GM21737 (cell line): ENCODE measurements at regions not wholly inside any gene's neighbourhood (a gene's known extent, or its start where the extent isn't known, plus 50 kb on each side); places are given as distances from the start of the nearest gene placed in this dataset.

ENCODE experiments used
- ATAC-seq: cut with Tn5 transposase; IDR thresholded peaks from one replicate; pipeline ENCODE4 v1.9.1; 2021; ENCODE audit warnings: mild to moderate bottlenecking, moderate library complexity; ENCODE audit not compliant: unreplicated experiment

DNA sequence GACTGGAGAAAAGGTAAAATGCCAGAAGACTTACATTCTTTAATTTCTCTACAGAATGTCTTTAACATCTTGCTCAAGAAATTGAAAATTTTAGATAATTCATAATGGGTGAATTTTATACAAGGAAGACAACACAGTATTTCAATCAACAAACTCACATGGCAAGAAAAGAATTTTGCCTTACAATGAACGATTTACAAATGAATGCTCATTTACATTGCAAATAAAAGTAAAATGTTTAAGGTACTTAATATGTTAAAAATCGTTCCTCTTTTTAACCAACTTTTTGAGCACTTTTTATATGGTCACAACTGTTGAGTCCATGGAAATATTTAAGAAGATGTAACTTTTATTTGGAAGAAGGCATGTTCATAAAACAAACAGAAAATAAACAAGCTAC is 174.8 kb upstream of the UBE2E2 start:
- ATAC-seq = no peak

DNA sequence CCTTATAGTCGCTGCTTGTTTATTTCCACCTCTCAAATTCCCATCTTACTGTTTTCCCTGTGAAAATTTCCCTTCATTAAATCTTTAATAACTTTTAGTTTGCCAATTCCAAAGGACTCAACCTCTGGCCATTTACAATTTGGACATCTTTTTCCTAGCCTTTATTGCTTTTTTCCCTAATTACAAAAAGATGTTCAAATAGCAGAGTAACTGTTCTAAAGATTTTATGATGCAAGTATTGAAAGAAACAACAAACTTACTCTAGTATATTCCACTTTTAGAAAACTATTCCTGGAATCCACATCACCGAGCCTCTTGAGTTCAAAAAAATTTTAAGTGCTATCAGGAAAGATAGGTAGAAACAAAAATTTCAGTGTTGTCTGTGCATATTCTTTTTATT is 174.1 kb upstream of the UBE2E2 start:
- no peak for ATAC-seq

DNA sequence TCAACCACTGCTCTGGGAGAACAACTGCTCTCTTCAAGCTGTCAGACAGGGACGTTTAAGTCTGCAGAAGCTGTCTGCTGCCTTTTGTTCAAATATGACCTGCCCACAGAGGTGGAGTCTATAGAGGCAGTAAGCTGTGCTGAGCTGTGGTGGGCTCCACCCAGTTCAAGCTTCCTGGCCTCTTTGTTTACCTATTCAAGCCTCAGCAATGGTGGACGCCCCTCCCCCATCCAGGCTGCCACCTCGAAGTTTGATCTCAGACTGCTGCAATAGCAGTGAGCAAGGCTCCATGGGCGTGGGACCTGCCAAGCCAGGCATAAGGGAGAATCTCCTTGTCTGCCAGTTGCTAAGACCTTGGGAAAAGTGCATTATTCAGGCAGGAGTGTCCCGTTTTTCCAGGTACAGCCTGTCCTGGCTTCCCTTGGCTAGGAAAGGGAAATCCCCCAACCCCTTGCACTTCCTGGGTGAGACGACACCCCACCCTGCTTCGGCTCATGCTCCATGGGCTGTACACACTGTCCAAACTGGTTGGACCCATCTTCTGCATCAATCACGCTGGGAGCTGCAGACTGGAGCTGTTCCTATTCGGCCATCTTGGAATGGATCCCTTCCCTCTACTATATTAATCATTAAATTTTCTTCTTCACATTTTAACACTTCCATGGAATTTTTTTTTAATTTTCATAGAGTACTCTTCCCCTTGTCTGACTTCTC is 167.0 kb upstream of the UBE2E2 start:
- no peak for ATAC-seq

DNA sequence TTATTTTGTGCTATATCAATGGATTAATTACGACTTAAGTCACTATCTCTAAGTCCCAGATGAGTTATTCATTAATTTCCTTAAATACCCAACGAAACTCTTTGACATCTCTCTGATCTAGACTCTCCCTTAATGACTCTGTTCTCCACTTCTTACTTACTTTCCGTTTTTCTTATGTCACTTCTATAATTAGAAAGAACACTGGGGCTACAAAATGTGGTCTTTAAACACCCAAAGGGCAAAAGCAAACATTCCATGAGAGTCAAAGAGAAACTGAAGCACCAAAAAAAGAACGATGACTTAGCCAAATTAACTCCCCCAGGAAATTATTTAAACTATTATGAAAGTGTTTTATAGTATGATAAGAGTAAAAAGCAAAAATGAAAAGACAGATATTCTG is 166.4 kb upstream of the UBE2E2 start:
- no peak for ATAC-seq

DNA sequence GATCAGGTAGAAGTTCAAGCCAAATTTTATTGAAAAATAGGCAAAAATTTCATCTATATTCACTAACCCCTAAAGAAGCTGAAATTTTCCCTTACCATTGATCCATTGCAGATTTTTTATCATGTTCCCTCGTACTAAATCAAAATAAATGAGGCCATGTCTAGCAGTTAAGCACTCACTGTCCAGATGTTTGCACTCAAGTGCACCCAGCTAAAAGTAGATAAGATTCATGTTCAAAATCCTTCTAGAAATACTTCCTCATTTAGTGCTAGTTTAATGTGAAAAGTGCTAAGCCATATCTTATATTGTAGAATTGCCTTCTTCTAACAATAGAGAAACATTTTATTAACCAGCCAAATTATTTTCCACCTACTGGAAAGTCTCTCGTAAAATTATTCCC is 164.7 kb upstream of the UBE2E2 start:
- ATAC-seq = no peak

DNA sequence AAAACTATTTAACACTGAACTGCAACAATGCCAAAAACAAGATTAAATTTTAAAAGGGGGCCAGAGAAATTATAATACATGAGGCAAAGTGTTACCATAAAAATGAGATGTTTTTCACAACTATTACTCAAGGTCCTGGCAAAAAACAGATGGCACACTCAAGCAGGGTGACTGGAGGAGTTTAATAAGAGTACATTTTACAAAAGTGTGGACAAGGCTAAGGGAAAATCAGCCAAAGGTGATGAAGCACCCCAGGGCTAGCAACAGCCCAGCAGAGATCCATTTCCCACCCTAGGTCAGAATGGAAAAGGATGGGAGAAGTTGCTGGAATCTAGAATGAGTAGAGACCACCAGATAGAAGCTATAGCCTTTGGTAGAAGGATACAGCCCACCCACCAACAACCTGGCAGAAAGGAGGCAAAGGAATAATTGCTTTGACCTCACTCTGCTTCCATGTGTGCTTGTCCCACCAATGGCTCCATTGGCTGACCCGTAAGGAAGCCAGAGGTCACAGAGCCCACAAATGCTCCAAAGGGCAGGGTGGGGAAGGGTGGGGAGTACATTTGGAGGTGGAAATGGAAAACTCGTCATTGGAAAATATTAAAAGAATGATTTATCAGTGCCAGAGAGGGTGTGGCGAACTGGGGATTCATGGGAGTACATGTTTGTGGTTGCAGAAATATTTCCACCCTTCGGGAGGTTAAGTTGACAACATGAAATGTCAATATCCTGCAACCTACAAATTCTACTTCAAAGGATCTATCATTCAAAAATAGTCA is 161.0 kb upstream of the UBE2E2 start:
- no peak for ATAC-seq

DNA sequence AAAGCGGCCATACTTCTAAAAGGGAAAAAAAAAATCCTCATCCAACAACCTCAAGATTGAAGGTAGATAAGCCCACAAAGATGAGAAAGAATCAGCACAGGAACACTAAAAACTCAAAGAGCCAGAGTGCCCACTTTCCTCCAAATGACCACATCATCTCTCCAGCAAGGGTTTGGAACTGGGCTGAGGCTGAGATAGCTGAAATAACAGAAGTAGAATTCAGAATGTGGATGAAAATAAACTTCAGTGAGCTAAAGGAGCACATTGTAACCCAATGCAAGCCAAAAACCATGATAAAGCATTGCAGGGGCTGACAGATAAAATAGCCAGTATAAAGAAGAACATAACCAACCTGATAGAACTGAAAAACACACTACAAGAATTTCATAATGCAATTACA is 158.7 kb upstream of the UBE2E2 start:
- ATAC-seq = no peak

DNA sequence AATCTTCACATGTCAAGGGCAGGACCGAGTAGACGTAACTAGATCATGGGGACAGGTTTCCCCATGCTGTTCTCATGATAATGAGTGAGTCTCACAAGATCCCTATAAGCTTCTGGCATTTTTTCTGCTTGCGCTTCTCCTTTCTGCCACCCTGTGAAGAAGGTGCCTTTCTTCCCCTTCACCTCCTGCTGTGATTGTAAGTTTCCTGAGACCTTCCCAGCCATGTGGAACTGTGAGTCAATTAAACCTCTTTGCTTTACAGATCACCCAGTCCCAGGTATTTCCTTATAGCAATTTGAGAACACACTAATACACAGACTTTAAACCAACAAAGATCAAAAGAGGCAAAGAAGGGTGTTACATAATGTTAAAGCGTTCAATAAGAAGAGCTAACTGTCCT is 156.6 kb upstream of the UBE2E2 start:
- ATAC-seq = no peak

DNA sequence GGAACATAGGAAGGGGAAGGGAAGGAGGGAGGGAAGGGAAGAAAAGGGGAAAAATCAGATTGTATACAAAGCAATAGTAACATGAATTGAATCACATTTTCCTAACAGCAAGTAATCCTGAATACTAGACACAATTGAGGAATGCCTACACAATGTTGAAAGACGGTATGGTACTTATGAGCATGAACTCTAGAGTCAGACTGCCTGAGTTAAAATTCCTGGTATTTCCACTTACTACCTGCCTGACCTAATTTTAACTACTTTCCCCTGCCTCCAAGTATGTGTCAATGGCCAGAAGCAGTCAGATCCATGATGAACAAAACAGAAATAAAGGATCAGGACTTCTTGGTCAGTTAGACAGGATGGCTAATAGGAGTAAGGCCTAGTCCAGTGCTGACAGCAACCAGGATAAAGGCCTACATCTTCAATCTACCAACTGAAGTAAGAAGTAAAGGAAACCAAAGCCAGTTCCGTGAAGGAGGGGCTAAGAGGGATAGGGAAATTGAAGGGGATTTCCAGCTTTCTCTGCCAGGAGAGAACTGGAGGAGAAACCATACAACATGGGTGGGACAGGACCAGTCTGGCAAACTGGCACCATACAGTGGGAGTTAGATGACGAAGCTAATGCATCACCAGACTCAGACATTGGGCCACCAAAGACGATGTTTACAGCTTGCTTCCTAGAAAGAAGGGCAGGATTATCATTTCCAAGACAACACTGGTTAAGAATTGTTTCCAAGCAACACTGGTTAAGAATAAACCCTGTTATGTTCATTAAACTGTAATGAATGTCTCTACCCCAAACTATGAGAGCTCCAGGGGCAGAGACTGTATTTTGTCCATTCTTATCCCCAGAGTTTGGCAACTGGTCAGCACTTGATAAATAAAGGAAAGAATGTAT is 151.6 kb upstream of the UBE2E2 start:
- no peak for ATAC-seq

DNA sequence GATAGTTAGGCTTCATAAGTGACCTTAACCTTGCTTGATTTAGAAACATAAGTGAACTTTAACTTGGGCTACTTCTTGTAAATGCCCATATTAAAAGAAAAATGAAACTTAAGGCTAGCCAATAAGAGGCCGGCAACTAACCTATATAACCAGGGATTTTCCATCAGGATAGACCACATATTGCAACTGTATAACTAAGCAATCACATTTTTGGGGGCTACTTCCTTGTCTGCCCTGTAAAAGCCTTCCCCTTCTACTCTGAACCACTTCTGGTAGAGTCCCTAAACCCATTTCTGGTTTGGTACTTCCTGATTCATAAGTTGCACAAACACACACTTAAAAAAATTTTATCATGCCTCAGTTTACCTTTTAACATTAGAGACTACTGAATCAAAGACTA is 150.9 kb upstream of the UBE2E2 start:
- ATAC-seq = no peak

DNA sequence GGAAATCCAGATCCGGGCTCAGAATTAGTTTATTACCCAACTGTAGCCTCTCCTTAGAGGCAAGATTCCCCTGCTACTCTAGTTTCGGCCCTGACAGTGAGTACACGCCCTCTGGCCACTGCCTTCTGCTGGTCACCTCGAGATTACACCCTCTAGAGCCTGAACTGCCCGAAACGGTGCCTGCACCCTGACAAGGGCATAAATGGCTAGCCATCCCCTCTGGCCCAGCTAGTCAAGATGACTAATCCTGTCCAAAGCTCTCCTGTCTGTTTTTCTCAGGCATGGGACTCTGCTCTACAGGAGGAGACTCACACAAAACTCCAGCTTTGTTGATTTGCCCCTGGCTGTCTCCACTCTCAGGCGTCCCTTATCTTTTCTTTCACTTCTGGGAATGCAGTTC is 150.5 kb upstream of the UBE2E2 start:
- no peak for ATAC-seq

DNA sequence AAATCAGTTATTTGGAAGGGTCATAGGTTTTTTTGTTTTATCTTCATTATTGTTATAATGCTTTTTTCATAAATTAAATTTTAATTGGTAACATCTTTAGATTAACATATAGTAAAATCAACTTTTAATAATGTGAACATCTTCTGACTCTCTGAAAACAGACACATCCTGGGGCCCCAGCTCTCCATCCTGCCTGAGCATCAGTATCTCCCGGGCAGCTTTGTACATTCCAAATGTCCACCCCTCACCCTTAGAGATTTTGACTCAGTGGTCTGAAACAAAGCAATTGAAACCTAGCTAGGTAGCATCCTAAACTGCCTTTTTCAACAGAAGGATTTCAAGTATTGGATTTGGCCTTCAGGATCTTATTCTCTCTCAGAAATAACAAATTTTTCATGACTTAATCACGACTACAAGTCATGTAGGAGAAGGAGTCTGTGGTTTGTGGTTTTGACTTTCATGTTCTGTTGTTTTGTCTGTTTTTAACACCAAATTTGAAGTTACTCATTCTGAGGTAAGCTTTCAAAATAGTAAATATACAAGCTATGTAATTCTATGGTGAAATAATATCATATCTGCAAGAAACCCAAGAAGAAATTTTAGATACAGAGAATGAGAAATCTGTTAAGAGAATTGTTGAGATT is 147.3 kb upstream of the UBE2E2 start:
- no peak for ATAC-seq

DNA sequence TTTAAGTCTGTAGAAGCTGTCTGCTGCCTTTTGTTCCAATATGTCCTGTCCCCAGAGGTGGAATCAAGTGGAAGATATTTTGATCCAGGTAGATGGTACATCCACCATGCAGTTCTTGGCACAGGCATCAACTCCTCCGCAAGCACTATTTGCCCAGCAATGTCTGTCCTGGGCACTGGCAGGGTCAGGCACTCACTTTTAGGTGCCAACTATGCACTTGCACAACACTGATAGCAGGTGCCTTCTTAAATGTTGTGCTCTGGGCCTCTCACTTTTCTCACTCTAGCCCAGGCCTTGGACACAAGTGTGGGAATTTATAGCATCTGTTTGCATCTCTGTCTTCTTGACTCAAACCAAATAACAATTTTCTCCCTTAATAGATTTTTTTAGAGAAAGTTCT is 140.5 kb upstream of the UBE2E2 start:
- ATAC-seq = no peak

DNA sequence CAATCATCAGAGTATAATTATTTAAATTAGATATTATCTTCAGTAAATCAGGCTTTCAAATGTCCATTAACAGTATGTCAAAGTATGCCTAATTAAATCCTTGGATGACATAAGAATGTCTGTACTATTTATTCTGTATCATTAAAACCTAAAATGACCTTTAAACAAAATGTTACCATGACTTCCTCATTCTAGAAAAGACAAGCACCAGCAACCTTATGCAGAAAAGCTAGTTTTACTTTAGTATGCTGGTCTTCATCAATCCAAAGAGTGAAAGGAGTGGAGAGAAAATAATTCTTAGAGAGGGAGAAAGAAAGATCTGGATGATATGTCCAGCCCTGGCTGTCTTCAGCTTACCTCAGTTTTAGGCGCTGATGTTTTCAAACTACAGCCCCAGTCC is 140.1 kb upstream of the UBE2E2 start:
- no peak for ATAC-seq

DNA sequence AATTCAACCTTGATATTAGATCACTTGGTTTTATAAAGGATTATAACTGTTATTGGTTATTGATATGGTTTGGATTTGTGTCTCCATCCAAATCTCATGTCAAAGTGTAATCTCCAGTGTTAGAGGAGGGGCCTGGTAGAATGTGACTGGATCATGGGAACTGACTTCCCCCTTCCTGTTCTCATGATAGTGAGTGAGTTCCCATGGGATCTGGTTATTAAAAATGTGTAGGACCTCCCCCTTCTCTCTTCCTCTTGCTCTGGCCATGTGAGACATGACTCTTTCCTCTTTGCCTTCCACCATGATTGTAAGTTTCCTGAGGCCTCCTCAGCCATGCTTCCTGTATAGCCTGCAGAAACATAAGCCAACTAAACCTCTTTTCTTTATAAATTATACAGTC is 136.0 kb upstream of the UBE2E2 start:
- no peak for ATAC-seq

DNA sequence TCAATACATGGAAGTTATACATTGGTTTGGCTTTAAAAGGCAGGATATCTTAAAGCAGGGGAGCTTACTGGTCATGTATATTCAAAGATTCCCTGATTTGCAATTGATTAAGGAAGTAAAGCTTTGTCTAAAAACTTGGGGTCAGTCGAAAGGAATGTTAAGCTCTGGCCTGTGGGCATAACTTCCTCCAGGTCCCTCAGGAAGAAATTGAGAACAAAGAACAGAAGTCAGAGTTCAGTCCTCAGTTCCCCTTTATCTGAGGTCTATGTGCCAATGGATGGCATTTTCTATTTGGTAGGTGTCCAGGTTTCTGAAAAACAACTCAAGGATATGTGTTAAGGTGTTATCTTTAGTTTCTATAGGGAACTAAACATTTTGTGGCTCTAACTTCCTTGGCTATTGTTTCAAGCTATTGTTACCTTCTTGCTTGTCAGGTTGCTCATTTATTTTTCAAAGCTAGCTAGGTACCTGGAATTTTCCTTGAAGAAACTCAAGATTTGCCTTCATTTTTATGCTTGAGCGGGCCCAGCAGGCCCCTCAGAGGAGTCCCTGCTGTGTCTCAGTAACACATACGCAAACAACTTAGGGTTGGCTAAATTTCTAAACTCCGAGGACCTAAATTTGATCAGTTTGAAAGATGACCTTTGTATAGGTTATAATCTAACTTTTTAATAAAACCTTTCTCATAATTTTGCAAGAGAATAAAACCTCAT is 135.0 kb upstream of the UBE2E2 start:
- no peak for ATAC-seq

DNA sequence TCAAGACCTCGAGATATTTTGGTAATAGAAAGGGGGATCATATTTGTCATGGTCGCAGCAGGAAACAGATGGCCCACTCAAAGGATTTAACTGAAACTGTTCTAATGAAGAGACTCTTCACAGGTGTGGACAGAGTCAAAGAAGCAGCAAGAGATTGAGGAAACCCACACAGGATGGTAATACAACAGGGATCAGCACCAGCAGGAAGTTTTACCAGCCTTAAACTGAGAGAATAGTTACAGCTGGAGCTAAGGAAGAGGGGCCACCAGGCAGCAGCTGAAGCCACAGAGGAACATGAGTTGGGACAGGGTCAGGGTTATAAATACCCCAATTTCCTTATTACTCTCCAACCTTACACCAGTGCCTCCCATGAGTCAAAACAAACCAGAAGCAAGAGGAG is 131.8 kb upstream of the UBE2E2 start:
- ATAC-seq = no peak

DNA sequence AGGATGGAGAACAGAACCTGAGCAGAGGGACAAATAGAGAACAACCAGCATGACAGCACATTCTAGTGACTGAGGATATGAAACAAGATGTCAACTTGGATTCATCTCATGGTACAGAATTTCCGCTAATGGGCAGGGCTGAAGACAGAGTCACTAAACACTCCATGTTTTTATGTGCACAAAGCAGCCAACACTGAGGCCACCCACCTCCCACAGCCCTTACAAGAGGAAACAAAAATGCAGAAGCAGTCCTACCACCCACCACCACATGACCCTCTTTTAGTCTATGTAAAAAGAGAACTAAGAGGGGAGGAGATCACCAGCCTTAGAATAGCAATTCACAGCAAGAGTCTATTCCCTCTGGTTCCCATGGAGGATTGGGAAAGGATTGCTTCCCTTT is 131.4 kb upstream of the UBE2E2 start:
- ATAC-seq = no peak

DNA sequence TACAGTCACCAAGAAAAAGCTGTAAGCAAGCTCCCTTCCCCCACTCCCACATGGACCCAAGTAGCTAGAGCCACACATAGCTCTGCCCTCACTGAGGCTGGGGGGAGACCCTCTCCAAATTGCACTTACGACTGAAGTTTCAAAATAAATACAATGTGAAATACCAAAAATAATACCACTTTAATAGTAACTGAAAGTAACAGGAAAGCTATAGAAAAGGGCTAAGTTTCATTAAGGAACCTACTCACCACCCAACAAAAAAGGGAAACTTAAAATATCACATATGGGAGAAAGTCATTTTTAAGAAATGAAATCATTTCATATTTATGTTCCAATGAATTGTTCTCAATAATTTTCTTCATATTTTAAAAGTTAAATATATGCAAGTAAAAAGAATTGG is 130.4 kb upstream of the UBE2E2 start:
- ATAC-seq = no peak

DNA sequence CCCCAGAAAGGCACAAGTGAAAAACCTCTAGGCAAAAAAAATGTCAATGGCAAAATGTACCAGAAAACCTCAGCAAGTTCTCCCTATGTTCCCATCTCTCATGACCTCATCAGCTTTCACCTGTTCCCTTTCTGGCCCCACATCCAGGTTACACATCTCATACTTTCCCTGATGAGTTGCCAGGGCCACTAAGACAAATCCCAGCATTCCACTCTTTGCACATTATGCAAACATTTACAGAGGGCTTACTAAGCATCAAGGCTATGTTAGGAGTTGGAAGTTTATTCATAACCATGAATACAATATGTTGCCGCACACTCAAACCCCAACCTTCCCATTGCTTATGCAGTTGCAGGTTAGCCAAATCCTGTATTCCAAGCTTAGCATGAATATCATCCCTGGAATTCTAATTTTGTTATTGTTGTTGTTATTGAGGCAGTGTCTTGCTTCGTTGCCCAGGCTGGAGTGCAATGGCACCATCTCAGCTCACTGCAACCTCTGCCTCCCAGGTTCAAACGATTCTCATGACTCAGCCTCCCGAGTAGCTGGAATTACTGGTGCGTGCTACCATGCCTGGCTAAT is 129.3 kb upstream of the UBE2E2 start:
- no peak for ATAC-seq
